ENCODE measurements at regions not wholly inside any gene's neighbourhood (a gene's known extent, or its start where the extent isn't known, plus 50 kb on each side); places are given as distances from the start of the nearest gene placed in this dataset.

DNA sequence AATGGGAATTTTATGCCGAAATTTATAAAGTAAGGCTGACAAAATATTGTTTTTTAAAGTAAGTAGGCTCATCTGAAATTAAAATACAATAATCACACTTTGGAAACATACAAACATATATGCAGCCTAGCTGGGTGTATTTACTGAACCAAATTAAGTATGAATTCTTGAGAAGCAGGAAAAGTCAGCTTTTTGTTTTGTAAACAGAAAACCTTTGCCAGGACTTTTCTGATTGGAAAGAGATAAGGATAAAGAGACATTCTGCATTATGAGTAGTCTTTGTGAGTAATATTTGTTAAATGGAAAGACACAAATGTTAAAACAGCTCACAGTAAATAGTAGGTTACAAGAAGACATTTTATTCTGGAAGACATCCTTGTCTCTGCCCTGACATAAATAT is 1380.8 kb downstream of the GRIK2 start:
- TF ChIP-seq, protein P1, sequence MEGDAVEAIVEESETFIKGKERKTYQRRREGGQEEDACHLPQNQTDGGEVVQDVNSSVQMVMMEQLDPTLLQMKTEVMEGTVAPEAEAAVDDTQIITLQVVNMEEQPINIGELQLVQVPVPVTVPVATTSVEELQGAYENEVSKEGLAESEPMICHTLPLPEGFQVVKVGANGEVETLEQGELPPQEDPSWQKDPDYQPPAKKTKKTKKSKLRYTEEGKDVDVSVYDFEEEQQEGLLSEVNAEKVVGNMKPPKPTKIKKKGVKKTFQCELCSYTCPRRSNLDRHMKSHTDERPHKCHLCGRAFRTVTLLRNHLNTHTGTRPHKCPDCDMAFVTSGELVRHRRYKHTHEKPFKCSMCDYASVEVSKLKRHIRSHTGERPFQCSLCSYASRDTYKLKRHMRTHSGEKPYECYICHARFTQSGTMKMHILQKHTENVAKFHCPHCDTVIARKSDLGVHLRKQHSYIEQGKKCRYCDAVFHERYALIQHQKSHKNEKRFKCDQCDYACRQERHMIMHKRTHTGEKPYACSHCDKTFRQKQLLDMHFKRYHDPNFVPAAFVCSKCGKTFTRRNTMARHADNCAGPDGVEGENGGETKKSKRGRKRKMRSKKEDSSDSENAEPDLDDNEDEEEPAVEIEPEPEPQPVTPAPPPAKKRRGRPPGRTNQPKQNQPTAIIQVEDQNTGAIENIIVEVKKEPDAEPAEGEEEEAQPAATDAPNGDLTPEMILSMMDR (IDR thresholded peaks at IDR 0.05), result no peak
- DNase-seq, result no peak
- Histone ChIP-seq H3K4me1 (ENCODE audit: low read depth) (no peaks in the 10 kb centered on the region), H3K36me3 (ENCODE audit: low read depth) (no peaks in the 10 kb centered on the region), H3K9me3 (peaks cover 4% of the 10 kb centered on the region), H3K4me3 (no peak overlapping the region)
- intact Hi-C loops (cut with DNase I, micrococcal nuclease), result no loop called here
- ATAC-seq, result no peak

DNA sequence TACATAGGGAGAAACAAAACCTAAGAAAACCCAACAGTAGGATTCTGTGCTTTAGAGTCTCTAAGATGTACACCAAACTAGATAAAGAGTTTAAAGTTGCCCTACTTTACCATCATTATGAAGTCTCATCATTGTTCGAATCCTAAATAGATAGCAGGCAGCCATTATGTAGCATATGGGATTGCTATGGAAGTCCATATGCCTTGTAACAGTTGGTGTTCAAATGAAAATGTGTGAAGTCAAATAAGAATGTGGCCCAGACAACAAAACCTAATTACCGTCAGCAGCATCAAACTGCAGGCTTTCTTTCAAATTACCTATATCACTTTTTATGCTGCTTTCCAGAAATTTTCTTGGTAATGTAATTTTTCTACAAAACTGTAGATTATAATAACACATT is 1380.1 kb downstream of the GRIK2 start:
- intact Hi-C loops (cut with DNase I, micrococcal nuclease), result no loop called here
- Histone ChIP-seq H3K36me3 (ENCODE audit: low read depth) (no peaks in the 10 kb centered on the region), H3K9me3 (peaks cover 9% of the 10 kb centered on the region), H3K4me3 (no peak overlapping the region), H3K4me1 (ENCODE audit: low read depth) (no peaks in the 10 kb centered on the region)
- ATAC-seq (no peak), DNase-seq (no peak)
- TF ChIP-seq, protein P1 (IDR thresholded peaks at IDR 0.05), result no peak

DNA sequence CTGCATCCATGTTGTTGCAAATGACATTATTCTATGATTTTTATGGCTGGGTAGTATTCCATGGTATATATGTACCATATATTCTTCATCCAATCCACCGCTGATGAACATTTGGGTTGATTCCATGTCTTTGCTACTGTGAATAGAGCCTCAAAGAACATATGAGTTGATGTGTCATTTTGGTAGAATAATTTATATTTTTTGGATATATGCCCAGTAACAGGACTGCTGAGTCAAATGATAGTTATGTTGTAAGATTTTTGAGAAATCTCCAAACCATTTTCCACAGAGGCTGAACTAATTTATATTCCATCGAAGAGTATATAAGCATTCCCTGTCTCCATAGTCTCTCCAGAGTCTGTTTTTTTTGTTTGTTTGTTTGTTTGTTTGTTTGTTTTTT is 1373.5 kb downstream of the GRIK2 start:
- no peak for DNase-seq
- TF ChIP-seq, protein P1 (IDR thresholded peaks at IDR 0.05), result no peak
- intact Hi-C loops (cut with DNase I, micrococcal nuclease), result no loop called here
- H3K36me3 ChIP-seq (ENCODE audit: low read depth), result no peaks in the 10 kb centered on the region
- no peak overlapping the region for H3K4me3 ChIP-seq
- H3K4me1 ChIP-seq (ENCODE audit: low read depth), result no peaks in the 10 kb centered on the region
- no peak for ATAC-seq
- peaks cover 9% of the 10 kb centered on the region for H3K9me3 ChIP-seq

DNA sequence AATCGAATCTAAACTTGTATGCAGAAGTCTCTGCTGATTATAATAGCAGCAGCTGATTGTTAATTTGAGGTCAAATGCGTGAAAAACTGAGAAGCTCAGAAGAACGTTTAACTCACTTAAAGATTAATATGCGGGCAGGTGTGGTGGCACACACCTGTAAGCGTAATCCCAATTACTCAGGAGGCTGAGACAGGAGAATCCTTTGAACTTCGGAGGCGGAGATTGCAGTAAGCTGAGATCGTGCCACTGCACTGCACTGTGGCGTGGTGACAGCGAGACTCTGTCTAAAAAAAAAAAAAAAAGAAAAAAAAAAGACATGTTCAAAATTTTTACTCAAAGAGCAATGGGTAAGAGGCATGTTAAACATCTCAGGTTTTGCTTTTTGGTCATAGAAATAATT is 1370.8 kb downstream of the GRIK2 start:
- ATAC-seq, result no peak
- no peaks in the 10 kb centered on the region for H3K4me1 ChIP-seq (ENCODE audit: low read depth)
- peaks cover 6% of the 10 kb centered on the region for H3K9me3 ChIP-seq
- H3K36me3 ChIP-seq (ENCODE audit: low read depth), result no peaks in the 10 kb centered on the region
- intact Hi-C loops (cut with DNase I, micrococcal nuclease), result no loop called here
- H3K4me3 ChIP-seq, result no peak overlapping the region
- DNase-seq, result no peak
- TF ChIP-seq, protein P1 (IDR thresholded peaks at IDR 0.05), result no peak

DNA sequence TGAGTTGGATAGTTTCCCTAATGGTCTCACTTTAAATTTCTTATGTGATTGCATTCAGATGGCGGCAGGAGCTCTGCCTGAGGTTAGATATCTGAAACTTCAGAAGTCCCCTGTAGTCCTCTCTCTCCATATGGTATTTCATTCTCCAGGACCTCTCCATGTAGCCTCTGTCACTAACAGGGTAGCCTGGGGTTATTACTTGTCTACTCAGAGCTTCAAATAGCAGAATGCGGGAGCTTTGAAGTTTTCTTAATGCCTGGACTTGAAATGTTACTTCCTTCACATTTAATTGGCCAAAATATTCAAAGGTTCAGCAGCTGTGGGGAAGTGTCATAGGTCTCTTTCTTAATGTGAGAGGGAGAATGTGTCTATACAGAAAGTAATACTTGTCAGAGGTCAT is 1370.4 kb downstream of the GRIK2 start:
- Histone ChIP-seq H3K36me3 (ENCODE audit: low read depth) (no peaks in the 10 kb centered on the region), H3K4me1 (ENCODE audit: low read depth) (no peaks in the 10 kb centered on the region), H3K4me3 (no peak overlapping the region), H3K9me3 (peaks cover 1% of the 10 kb centered on the region)
- intact Hi-C loops (cut with DNase I, micrococcal nuclease), result no loop called here
- ATAC-seq, result no peak
- TF ChIP-seq, protein P1 (IDR thresholded peaks at IDR 0.05), result no peak
- no peak for DNase-seq

DNA sequence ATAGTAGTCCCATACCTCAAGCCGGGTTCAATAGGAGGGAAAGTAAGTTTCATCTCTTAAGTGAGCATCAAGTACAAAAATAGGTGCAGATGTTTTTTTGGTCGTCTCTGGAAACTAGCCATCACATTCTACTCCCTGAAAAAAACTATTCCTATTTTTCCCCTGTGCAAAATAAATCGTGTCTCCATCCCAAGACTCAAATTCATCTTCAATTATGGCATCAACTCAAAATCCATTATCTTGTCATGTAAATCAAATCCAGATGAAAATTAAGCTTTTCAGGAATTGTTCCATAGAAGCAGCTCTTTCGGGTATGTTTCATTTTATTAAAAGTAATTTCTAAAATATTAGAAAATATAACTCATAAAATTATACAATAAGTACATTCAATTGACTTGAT is 1368.4 kb downstream of the GRIK2 start:
- TF ChIP-seq, protein P1 (IDR thresholded peaks at IDR 0.05), result no peak
- DNase-seq, result no peak
- intact Hi-C loops (cut with DNase I, micrococcal nuclease), result no loop called here
- Histone ChIP-seq H3K9me3 (no peaks in the 10 kb centered on the region), H3K36me3 (ENCODE audit: low read depth) (no peaks in the 10 kb centered on the region), H3K4me1 (ENCODE audit: low read depth) (no peaks in the 10 kb centered on the region), H3K4me3 (no peak overlapping the region)
- no peak for ATAC-seq

Data from mucosa of descending colon (tissue), 3 donors.